ENCODE measurements at regions not wholly inside any gene's neighbourhood (a gene's known extent, or its start where the extent isn't known, plus 50 kb on each side); places are given as distances from the start of the nearest gene placed in this dataset.

GRCh38 chr17:74097450-74098135, 105.9 kb upstream of the RPL38 start:
- DNase-seq = no peak

- DNase-seq = no peak
Measured at GRCh38 chr17:74098136-74099024, 105.1 kb upstream of the RPL38 start.

DNA sequence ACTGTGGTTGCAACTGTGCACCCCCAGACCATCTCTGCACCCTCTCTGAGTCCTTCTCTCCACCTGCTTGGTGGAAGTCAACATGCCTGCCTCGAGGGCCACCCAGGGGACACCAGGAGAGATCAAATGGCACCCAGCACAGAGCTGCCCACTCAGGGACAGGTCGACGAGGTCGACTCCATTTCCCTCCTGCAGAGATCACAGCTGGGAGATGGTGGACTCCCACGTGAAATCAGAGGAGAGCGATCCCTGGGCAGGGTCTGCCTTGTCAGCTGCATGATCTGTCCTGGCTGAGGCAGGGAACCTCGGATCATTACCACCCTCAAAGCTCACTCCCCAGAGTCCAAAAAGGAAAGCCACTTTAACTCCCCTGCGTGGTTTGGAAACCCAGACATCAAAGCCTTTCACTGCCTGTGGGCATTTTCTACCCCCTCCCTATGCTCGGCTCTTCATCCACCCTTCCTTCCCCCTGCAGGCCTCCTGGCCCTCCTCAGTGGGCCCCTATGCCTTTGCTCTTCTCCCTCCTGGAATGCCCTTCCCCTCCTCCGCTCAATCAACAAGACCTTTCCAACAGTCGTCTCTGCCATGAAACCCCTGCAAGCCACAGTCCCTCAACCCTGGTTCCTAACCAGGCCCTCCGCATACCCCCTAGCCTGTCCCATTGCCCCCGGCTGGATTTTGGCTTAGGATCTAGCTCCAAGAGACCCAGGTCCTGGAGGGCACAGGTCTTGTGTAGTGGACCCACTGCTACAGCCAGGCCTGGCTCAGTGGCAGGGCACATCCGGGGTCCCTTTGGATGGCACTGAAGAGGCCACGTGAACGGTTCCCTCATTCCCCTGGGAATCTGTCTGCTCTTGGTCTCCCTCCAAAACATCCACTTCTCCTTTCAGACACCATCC, 103.8 kb upstream of the RPL38 start:
- DNase-seq = peak; percentile 68

GRCh38 chr17:74104921-74105320, 98.6 kb upstream of the RPL38 start:
- DNase-seq = no peak

GRCh38 chr17:74107107-74107506, 96.4 kb upstream of the RPL38 start:
- DNase-seq = no peak

GRCh38 chr17:74108126-74108705, 95.3 kb upstream of the RPL38 start:
- no peak for DNase-seq

- no peak for DNase-seq
Measured at GRCh38 chr17:74110467-74110866, 93.0 kb upstream of the RPL38 start.

DNA sequence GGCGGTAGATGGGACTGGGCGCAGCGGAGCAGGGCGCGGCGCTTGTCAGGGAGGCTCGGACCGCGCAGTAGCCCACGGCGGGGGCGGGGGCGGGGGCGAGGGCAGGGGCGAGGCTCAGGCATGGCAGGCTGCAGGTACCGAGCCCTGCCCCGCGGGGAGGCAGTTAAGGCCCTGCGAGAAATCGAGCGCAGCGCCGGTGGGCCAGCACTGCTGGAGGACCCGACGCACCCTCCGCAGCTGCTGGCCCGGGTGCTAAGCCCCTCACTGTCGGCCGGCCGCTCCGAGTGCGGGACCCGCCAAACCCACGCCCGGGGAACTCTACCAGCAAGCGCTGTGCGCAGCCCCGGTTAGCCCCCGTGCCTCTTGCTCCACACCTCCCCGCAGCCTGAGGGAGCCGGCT, 90.2 kb upstream of the RPL38 start:
- DNase-seq = no peak

DNA sequence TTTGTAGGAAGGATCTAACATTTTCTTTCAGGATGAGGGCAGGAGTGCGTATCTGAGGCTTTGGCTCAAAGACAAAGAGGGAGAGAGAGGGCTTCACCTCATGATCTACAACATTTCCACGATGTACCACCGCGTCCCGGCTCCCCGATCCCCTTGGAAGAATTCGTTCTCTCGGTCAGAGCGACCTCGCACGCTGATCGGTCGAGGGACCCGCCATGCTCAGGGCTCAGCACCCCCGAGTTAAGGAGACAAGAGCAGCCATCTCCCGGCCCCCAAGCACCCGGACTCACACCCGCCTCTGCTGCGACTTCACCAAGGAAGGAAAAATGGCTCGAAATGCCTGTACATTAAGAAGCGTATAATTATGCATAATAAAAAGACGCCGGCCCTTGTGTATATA, 89.5 kb upstream of the RPL38 start:
- no peak for DNase-seq

DNA sequence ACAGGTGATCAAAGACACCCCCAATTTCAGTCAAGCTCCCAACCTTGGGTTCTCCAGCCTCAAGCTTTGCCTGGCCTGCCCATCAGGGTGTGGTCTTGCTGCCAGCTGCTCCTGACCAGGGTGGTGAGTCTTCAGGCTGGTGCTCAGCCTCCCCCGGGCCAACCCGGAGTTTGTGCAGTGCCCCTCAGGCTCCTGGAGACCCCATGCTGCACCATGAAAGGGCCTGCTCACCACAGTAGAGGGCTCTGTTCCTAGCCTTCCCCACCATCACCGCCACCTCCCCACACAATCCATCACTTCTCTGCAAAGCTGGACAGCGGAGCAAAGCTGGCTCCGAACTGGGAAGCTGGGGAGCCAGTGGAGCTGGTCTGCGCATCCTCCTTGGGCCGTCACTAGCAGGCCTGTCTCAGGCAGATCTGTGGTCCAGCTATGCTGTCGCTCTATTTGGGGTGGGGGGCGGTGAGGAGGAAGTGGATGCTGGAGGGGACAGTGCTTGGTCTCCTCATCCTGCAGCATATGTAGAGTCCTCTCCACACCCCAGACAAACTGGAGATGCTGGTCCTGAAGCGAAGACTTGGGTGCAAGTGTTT, 88.5 kb upstream of the RPL38 start:
- no peak for DNase-seq

DNA sequence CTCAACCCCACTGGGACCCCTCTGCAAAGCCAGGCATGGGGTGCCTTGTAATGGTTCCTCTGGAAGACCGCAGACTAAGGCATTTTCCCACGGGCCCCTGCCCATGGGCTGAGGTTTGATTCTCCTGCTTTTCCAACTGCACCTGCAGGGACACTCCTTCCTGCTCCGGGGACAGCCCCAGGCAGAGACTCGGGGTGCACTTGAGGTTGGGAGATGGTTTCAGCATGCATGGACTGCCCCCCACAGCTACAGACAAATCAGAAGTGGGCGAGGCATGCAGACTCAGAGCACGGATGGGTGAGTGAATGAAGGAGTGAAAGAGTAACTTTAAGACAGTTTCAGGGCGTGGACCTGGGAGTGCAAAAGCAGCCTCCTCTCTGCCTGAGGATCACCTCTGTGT, 87.9 kb upstream of the RPL38 start:
- no peak for DNase-seq

GRCh38 chr17:74116087-74116717, 87.3 kb upstream of the RPL38 start:
- DNase-seq = no peak

GRCh38 chr17:74117087-74117698, 86.3 kb upstream of the RPL38 start:
- DNase-seq = no peak

DNA sequence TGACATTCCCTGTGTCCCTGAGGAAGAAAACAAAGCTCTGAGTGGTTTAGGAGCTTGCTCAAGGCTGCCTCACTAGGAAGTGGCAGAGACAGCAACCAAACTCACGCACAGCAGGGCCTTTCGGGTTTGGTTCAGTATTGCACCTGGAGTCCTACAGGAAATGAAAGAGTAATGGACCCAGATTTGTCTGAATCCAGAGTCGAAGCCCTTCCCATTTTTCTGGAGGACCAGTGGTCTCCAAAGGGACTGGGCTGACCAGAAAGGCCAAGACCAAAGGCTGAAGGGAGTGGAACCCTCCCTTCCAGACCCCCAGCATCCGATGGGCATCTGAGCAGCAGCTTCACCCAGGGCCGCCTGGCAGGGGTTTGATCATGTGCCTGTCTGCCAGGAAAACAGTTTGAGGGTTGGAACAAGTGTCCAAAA, 85.5 kb upstream of the RPL38 start:
- no peak for DNase-seq

GRCh38 chr17:74118504-74118903, 85.0 kb upstream of the RPL38 start:
- no peak for DNase-seq

GRCh38 chr17:74119049-74119580, 84.4 kb upstream of the RPL38 start:
- no peak for DNase-seq

DNA sequence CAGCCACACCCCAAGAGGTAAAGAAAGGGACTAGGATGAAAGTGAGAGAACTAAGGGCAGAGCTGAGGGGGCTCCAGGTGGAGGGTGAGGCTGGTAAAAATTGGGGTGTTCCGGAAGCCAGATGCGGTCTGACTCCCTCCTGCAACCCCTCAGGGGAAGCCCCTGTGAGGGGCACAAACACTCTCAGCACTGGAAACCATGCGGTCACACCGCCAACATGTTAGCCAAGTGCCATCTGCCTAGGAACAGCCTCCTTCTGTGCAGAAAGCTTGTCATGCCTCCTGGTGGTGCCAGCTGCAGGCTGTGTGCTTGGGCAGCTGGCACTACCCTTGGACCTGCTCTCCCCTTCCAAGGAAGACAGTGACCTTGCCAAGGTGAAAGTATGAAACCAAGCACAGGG, 83.5 kb upstream of the RPL38 start:
- DNase-seq = no peak

DNA sequence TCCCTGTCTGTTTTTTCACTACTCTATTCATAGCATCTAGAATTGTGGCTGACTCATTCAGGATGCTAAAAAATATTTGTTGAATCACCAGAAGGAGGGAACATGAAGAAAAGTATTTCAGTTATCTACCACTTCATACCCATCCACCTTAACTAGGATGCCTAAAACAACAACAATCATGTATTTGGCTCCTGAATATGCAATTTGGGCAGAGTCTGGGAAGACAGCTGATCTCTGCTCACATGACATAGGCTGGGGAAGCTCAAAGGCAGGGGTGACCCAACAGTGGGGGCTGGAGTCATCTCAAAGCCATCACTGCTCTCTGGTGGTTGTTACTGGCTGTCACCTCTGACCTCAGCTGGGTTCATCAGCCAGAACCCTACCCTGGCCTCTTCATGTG, 80.1 kb upstream of the RPL38 start:
- no peak for DNase-seq

DNA sequence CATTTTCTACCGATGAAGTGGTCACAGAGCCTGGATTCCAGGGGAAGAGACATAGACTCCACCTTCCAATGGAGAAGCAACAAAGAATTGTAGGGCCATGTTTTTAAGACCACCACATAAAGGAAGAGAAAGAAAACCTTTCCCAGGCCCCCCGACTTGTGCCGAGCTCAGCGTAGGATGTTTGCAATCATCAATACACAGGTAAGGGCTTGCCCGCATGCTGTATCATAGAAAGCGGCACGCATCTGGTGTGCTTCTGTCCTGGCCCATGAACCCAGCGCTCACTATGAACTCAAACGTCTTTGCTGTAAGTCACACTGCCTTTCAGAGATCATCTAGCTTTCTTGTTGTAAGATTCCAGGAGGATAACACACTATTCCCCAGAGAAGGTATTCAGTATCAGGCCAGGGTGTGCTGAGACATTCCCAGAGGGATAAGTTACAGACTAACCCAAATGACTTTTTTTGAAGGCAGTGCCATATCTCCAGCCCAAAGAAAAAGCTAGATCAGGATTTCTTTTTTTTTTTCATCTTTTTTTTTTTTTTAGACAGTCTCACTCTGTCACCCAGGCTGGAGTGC, 79.5 kb upstream of the RPL38 start:
- no peak for DNase-seq

DNA sequence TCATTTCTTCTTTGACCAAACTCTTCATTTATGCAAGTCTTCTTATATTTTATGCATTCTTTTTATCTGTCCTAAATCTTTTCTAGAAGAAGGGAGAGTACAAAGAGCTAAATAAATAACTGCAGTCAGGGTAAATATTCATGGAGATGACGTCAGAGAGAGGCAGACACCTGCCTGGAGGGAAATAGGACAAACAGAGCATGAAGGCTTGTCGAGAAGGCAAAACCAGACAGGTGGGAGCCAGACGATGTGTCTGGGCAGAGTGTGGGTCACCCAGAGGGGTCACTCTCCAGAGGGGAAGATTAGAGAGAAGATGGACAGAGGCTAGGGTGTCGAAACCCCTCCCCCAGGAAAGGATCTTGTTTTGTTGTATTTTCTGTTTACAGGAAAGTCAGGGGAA, 78.3 kb upstream of the RPL38 start:
- no peak for DNase-seq

All from NCI-H2107 (cell line).